ENCODE measurements at regions not wholly inside any gene's neighbourhood (a gene's known extent, or its start where the extent isn't known, plus 50 kb on each side); places are given as distances from the start of the nearest gene placed in this dataset.

- no peaks in the 10 kb centered on the region for H3K27me3 ChIP-seq (ENCODE audit: insufficient read depth, low read length)
- H3K36me3 ChIP-seq (ENCODE audit: insufficient read depth, low read length), result no peaks in the 10 kb centered on the region
- H2AFZ ChIP-seq (ENCODE audit: low read length, unreplicated experiment), result no peak overlapping the region
- H3K27ac ChIP-seq (ENCODE audit: low read depth, low read length), result no peak overlapping the region
- H3K79me2 ChIP-seq (ENCODE audit: control insufficient read depth, insufficient read depth, low read length, unreplicated experiment), result no peaks in the 10 kb centered on the region
- H3K4me3 ChIP-seq (ENCODE audit: low read depth, low read length), result no peak overlapping the region
- peaks cover 4% of the 10 kb centered on the region for H3K4me1 ChIP-seq (ENCODE audit: control insufficient read depth, insufficient read depth, low read length, unreplicated experiment)
These were observed 762.1 kb upstream of the NEGR1 start for GRCh38 chr1:73044241-73045036.

DNA sequence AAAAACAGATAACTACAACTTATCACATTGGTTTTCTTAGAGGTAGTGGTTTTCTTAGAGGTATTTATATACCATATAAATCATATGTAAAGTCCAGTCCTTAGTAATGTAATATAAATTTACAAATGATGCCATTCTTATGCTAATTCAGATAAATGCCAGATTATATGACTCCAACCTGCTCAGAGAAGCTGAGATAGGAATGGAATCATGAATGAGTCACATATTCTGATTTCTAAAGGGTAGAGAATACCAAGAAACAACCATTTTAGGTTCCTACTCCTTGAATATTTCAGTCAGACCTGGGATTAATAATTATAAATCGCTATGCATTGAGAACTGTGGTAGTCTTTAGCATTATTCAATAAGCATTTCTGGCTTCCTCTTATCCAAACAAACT, 760.1 kb upstream of the NEGR1 start:
- Histone ChIP-seq H3K4me3 (ENCODE audit: low read depth, low read length) (no peak overlapping the region), H3K36me3 (ENCODE audit: insufficient read depth, low read length) (no peaks in the 10 kb centered on the region), H3K27ac (ENCODE audit: low read depth, low read length) (no peak overlapping the region)

DNA sequence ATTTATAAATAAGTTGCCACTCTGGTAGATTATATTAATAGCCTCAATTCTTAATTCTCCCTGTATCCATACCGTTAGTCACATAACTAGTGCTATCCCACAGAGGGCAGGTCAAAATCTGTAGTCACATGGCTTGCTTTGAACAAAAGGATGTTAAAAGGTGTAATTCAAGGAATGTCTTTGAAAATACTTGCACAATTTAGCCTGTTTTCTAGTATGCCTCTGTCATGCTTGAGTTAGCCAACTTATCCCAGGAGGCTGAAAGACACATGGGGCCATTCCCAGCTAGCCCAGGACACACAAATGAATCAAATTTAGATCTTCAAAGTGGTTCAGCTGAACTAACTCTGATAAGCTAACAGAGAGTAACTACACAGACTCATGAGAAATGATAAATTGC, 758.5 kb upstream of the NEGR1 start:
- Histone ChIP-seq H3K79me2 (ENCODE audit: control insufficient read depth, insufficient read depth, low read length, unreplicated experiment) (no peaks in the 10 kb centered on the region), H2AFZ (ENCODE audit: low read length, unreplicated experiment) (no peak overlapping the region), H3K36me3 (ENCODE audit: insufficient read depth, low read length) (no peaks in the 10 kb centered on the region), H3K27me3 (ENCODE audit: insufficient read depth, low read length) (no peaks in the 10 kb centered on the region), H3K4me1 (ENCODE audit: control insufficient read depth, insufficient read depth, low read length, unreplicated experiment) (peaks cover 4% of the 10 kb centered on the region), H3K4me3 (ENCODE audit: low read depth, low read length) (no peak overlapping the region), H3K27ac (ENCODE audit: low read depth, low read length) (no peak overlapping the region)

More for the DNA sequence above, 760.1 kb upstream of the NEGR1 start:
- no peaks in the 10 kb centered on the region for H3K27me3 ChIP-seq (ENCODE audit: insufficient read depth, low read length)
- no peak overlapping the region for H2AFZ ChIP-seq (ENCODE audit: low read length, unreplicated experiment)
- H3K4me1 ChIP-seq (ENCODE audit: control insufficient read depth, insufficient read depth, low read length, unreplicated experiment), result peaks cover 4% of the 10 kb centered on the region
- H3K79me2 ChIP-seq (ENCODE audit: control insufficient read depth, insufficient read depth, low read length, unreplicated experiment), result no peaks in the 10 kb centered on the region

DNA sequence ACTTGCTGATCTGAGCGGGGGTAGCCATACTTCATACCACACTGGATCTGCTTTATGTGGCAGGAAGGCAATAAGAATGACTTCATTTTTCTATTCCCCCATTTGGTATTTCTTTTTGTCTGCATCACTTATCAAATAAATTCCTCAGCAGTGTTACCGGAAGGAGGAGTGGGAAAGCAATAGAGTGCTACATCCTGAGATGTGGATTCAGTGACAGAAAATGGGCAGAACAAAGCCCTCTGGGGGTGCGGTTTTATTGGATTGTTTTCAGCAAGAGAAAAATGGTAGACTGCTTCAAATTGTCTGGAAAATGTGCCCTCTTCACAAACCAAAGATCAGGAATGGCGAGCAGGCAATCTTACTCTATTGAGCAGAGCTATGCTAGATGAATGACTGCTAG, 751.9 kb upstream of the NEGR1 start:
- Histone ChIP-seq H2AFZ (ENCODE audit: low read length, unreplicated experiment) (no peak overlapping the region), H3K36me3 (ENCODE audit: insufficient read depth, low read length) (no peaks in the 10 kb centered on the region), H3K4me3 (ENCODE audit: low read depth, low read length) (no peak overlapping the region), H3K27ac (ENCODE audit: low read depth, low read length) (no peak overlapping the region), H3K27me3 (ENCODE audit: insufficient read depth, low read length) (no peaks in the 10 kb centered on the region), H3K4me1 (ENCODE audit: control insufficient read depth, insufficient read depth, low read length, unreplicated experiment) (no peaks in the 10 kb centered on the region), H3K79me2 (ENCODE audit: control insufficient read depth, insufficient read depth, low read length, unreplicated experiment) (no peaks in the 10 kb centered on the region)

GRCh38 chr1:73033640-73034039, 751.3 kb upstream of the NEGR1 start:
- Histone ChIP-seq H3K27ac (ENCODE audit: low read depth, low read length) (no peak overlapping the region), H2AFZ (ENCODE audit: low read length, unreplicated experiment) (no peak overlapping the region), H3K27me3 (ENCODE audit: insufficient read depth, low read length) (no peaks in the 10 kb centered on the region), H3K79me2 (ENCODE audit: control insufficient read depth, insufficient read depth, low read length, unreplicated experiment) (no peaks in the 10 kb centered on the region), H3K36me3 (ENCODE audit: insufficient read depth, low read length) (no peaks in the 10 kb centered on the region), H3K4me1 (ENCODE audit: control insufficient read depth, insufficient read depth, low read length, unreplicated experiment) (no peaks in the 10 kb centered on the region), H3K4me3 (ENCODE audit: low read depth, low read length) (no peak overlapping the region)

DNA sequence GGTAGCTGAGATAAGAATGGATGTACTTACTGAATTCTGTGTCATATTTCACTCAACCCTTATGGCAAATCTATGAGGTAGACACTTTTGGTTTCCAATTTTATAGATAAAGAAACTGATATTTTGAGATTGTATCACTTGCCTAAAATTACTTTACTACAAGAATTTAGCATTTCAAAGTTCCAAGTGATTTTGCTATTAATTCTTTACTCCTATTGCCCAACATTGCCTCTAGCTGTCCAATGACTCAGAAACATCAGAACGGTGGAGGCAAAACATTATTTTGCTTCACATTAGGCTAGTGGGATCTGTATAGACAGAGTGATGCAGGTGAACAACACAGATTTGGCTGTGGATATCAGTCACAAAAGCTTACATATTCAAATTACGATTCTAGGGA, 747.2 kb upstream of the NEGR1 start:
- Histone ChIP-seq H3K4me1 (ENCODE audit: control insufficient read depth, insufficient read depth, low read length, unreplicated experiment) (no peaks in the 10 kb centered on the region), H3K27me3 (ENCODE audit: insufficient read depth, low read length) (no peaks in the 10 kb centered on the region), H3K27ac (ENCODE audit: low read depth, low read length) (no peak overlapping the region), H3K79me2 (ENCODE audit: control insufficient read depth, insufficient read depth, low read length, unreplicated experiment) (no peaks in the 10 kb centered on the region), H2AFZ (ENCODE audit: low read length, unreplicated experiment) (no peak overlapping the region), H3K36me3 (ENCODE audit: insufficient read depth, low read length) (no peaks in the 10 kb centered on the region), H3K4me3 (ENCODE audit: low read depth, low read length) (no peak overlapping the region)

DNA sequence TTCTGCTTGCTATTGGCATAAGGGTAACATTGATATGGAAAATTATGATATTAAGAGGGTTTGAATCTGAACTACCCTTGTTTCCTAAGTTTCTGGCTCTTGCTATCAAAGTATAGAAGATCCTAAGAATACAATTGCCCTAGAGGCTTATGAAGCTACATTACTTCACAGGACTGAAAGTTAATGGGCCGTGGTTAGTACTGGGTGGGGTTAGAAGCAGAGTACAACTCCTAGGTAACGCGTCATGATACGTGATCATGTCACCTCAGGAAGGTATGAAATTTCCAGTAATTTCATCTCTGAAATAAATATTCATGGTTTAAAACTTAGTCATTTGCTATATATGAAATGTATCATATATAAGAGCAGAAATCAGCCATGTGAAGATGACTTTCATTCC, 743.8 kb upstream of the NEGR1 start:
- Histone ChIP-seq H3K27me3 (ENCODE audit: insufficient read depth, low read length) (no peaks in the 10 kb centered on the region), H3K4me3 (ENCODE audit: low read depth, low read length) (no peak overlapping the region), H3K4me1 (ENCODE audit: control insufficient read depth, insufficient read depth, low read length, unreplicated experiment) (no peaks in the 10 kb centered on the region), H3K79me2 (ENCODE audit: control insufficient read depth, insufficient read depth, low read length, unreplicated experiment) (no peaks in the 10 kb centered on the region), H3K36me3 (ENCODE audit: insufficient read depth, low read length) (no peaks in the 10 kb centered on the region), H3K27ac (ENCODE audit: low read depth, low read length) (no peak overlapping the region), H2AFZ (ENCODE audit: low read length, unreplicated experiment) (no peak overlapping the region)

- H3K36me3 ChIP-seq (ENCODE audit: insufficient read depth, low read length), result no peaks in the 10 kb centered on the region
- no peak overlapping the region for H3K4me3 ChIP-seq (ENCODE audit: low read depth, low read length)
- H3K4me1 ChIP-seq (ENCODE audit: control insufficient read depth, insufficient read depth, low read length, unreplicated experiment), result no peaks in the 10 kb centered on the region
- no peaks in the 10 kb centered on the region for H3K27me3 ChIP-seq (ENCODE audit: insufficient read depth, low read length)
- no peak overlapping the region for H2AFZ ChIP-seq (ENCODE audit: low read length, unreplicated experiment)
- H3K27ac ChIP-seq (ENCODE audit: low read depth, low read length), result no peak overlapping the region
- no peaks in the 10 kb centered on the region for H3K79me2 ChIP-seq (ENCODE audit: control insufficient read depth, insufficient read depth, low read length, unreplicated experiment)
These were observed 727.6 kb upstream of the NEGR1 start for GRCh38 chr1:73009938-73010337.

DNA sequence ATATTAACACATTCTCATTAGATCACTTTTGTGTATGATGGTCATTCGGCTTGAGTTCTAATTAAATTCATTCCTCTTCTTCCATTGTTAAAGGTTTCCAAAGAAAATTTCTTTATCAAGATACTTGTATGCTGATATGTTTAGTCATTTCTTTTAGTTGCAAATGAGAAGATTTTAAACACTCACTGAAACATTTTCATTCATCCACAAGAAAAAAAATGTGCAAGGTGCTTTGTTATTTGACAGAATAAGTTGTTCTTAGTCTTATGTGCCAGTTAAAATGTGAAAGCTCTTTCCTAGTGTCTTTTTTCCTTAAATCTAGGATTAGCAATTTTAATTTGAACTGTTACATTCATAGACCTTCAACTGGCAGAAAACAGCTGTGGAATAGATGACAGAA, 727.0 kb upstream of the NEGR1 start:
- no peak overlapping the region for H2AFZ ChIP-seq (ENCODE audit: low read length, unreplicated experiment)
- no peak overlapping the region for H3K4me3 ChIP-seq (ENCODE audit: low read depth, low read length)
- no peaks in the 10 kb centered on the region for H3K4me1 ChIP-seq (ENCODE audit: control insufficient read depth, insufficient read depth, low read length, unreplicated experiment)
- H3K36me3 ChIP-seq (ENCODE audit: insufficient read depth, low read length), result no peaks in the 10 kb centered on the region
- no peaks in the 10 kb centered on the region for H3K79me2 ChIP-seq (ENCODE audit: control insufficient read depth, insufficient read depth, low read length, unreplicated experiment)
- no peak overlapping the region for H3K27ac ChIP-seq (ENCODE audit: low read depth, low read length)
- H3K27me3 ChIP-seq (ENCODE audit: insufficient read depth, low read length), result no peaks in the 10 kb centered on the region

- Histone ChIP-seq H3K4me3 (ENCODE audit: low read depth, low read length) (no peak overlapping the region), H3K27ac (ENCODE audit: low read depth, low read length) (no peak overlapping the region), H3K36me3 (ENCODE audit: insufficient read depth, low read length) (no peaks in the 10 kb centered on the region), H3K79me2 (ENCODE audit: control insufficient read depth, insufficient read depth, low read length, unreplicated experiment) (no peaks in the 10 kb centered on the region), H3K4me1 (ENCODE audit: control insufficient read depth, insufficient read depth, low read length, unreplicated experiment) (no peaks in the 10 kb centered on the region), H2AFZ (ENCODE audit: low read length, unreplicated experiment) (no peak overlapping the region), H3K27me3 (ENCODE audit: insufficient read depth, low read length) (no peaks in the 10 kb centered on the region; the same call in 1 of the 2 replicates)
These were observed 715.3 kb upstream of the NEGR1 start for GRCh38 chr1:72997624-72998023.

DNA sequence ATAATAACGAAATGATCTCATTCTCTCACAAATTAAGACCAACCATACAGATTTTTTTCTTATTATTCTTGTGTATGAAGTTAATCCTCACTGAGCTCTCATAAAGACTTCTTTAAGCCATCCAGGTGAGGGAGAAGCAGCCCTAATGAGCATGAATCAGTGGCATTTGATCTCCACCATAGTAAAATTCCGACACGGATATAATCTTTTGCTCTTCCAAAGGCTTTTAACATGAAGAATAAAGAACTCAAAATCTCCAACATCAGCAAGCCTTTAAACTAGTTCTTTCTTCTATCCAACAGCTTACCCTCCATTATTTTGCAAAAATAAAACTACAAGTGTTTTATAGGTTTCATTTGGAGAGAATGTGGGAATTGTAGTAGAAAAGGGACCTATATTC, 714.7 kb upstream of the NEGR1 start:
- Histone ChIP-seq H3K4me3 (ENCODE audit: low read depth, low read length) (no peak overlapping the region), H2AFZ (ENCODE audit: low read length, unreplicated experiment) (no peak overlapping the region), H3K4me1 (ENCODE audit: control insufficient read depth, insufficient read depth, low read length, unreplicated experiment) (no peaks in the 10 kb centered on the region), H3K27ac (ENCODE audit: low read depth, low read length) (no peak overlapping the region), H3K79me2 (ENCODE audit: control insufficient read depth, insufficient read depth, low read length, unreplicated experiment) (no peaks in the 10 kb centered on the region), H3K36me3 (ENCODE audit: insufficient read depth, low read length) (no peaks in the 10 kb centered on the region), H3K27me3 (ENCODE audit: insufficient read depth, low read length) (no peaks in the 10 kb centered on the region; the same call in 1 of the 2 replicates)

All from ACC112 (cell line).